ENCODE measurements at regions not wholly inside any gene's neighbourhood (a gene's known extent, or its start where the extent isn't known, plus 50 kb on each side); places are given as distances from the start of the nearest gene placed in this dataset.

GRCh38 chr7:79593866-79594301, 140.4 kb upstream of the MAGI2 start:
- no peaks in the 10 kb centered on the region for H3K36me3 Mint-ChIP-seq
- ATAC-seq (ENCODE audit: low read depth in 2 of 2) = no peak
- H3K27ac Mint-ChIP-seq = no peak overlapping the region

GRCh38 chr7:79590916-79591623, 137.6 kb upstream of the MAGI2 start:
- H3K36me3 Mint-ChIP-seq = no peaks in the 10 kb centered on the region

More at GRCh38 chr7:79593866-79594301, 140.4 kb upstream of the MAGI2 start:
- DNase-seq = no peak
- Mint-ChIP-seq H3K9me3 (peaks cover 0 to 5% (median 0%) of the 10 kb centered on the region in 7 donors), H3K4me3 (no peak overlapping the region), H3K4me1 (no peaks in the 10 kb centered on the region), H3K27me3 (no peaks in the 10 kb centered on the region)

GRCh38 chr7:79590391-79590790, 136.9 kb upstream of the MAGI2 start:
- ATAC-seq (ENCODE audit: low read depth in 2 of 2) (no peak), DNase-seq (no peak)
- H3K4me3 Mint-ChIP-seq = no peak overlapping the region
- no peak overlapping the region for H3K27ac Mint-ChIP-seq
- H3K9me3 Mint-ChIP-seq = peaks cover 0 to 9% (median 2%) of the 10 kb centered on the region in 7 donors
- H3K4me1 Mint-ChIP-seq = no peaks in the 10 kb centered on the region
- H3K27me3 Mint-ChIP-seq = no peaks in the 10 kb centered on the region
- H3K36me3 Mint-ChIP-seq = no peaks in the 10 kb centered on the region

More at GRCh38 chr7:79590916-79591623, 137.6 kb upstream of the MAGI2 start:
- Mint-ChIP-seq H3K4me1 (no peaks in the 10 kb centered on the region), H3K9me3 (peaks cover 0 to 5% (median 2%) of the 10 kb centered on the region in 7 donors), H3K27me3 (no peaks in the 10 kb centered on the region), H3K4me3 (no peak overlapping the region), H3K27ac (no peak overlapping the region)
- ATAC-seq (ENCODE audit: low read depth in 2 of 2) (no peak), DNase-seq (no peak)

- ATAC-seq (ENCODE audit: low read depth in 2 of 2) (no peak), DNase-seq (no peak)
- Mint-ChIP-seq H3K27ac (no peak overlapping the region), H3K9me3 (peaks cover 0 to 11% (median 1%) of the 10 kb centered on the region in 7 donors), H3K36me3 (no peaks in the 10 kb centered on the region), H3K27me3 (no peaks in the 10 kb centered on the region), H3K4me1 (no peaks in the 10 kb centered on the region), H3K4me3 (no peak overlapping the region)
Measured at GRCh38 chr7:79570903-79571302, 117.4 kb upstream of the MAGI2 start.

- no peak for DNase-seq
- peaks cover 0 to 7% (median 0%) of the 10 kb centered on the region in 7 donors for H3K9me3 Mint-ChIP-seq
- H3K36me3 Mint-ChIP-seq = no peaks in the 10 kb centered on the region
- no peaks in the 10 kb centered on the region for H3K27me3 Mint-ChIP-seq
- no peaks in the 10 kb centered on the region for H3K4me1 Mint-ChIP-seq
- H3K27ac Mint-ChIP-seq = no peak overlapping the region
- no peak for ATAC-seq (ENCODE audit: low read depth in 2 of 2)
- no peak overlapping the region for H3K4me3 Mint-ChIP-seq
Measured at GRCh38 chr7:79563821-79564522, 110.5 kb upstream of the MAGI2 start.

GRCh38 chr7:79555571-79555970, 102.1 kb upstream of the MAGI2 start:
- no peaks in the 10 kb centered on the region for H3K36me3 Mint-ChIP-seq
- no peak overlapping the region for H3K27ac Mint-ChIP-seq
- no peaks in the 10 kb centered on the region for H3K27me3 Mint-ChIP-seq
- no peaks in the 10 kb centered on the region for H3K4me1 Mint-ChIP-seq
- ATAC-seq (ENCODE audit: low read depth in 2 of 2) = no peak
- DNase-seq = no peak
- H3K9me3 Mint-ChIP-seq = peaks cover 0 to 10% (median 2%) of the 10 kb centered on the region in 7 donors
- no peak overlapping the region for H3K4me3 Mint-ChIP-seq

- H3K27ac Mint-ChIP-seq = no peak overlapping the region
- H3K4me3 Mint-ChIP-seq = no peak overlapping the region
- peaks cover 0 to 10% (median 2%) of the 10 kb centered on the region in 7 donors for H3K9me3 Mint-ChIP-seq
- DNase-seq (no peak), ATAC-seq (ENCODE audit: low read depth in 2 of 2) (no peak)
- no peaks in the 10 kb centered on the region for H3K36me3 Mint-ChIP-seq
- H3K27me3 Mint-ChIP-seq = no peaks in the 10 kb centered on the region
- no peaks in the 10 kb centered on the region for H3K4me1 Mint-ChIP-seq
Measured at GRCh38 chr7:79553811-79554555, 100.5 kb upstream of the MAGI2 start.

- Mint-ChIP-seq H3K27me3 (no peaks in the 10 kb centered on the region), H3K4me1 (no peaks in the 10 kb centered on the region), H3K36me3 (no peaks in the 10 kb centered on the region), H3K9me3 (peaks cover 0 to 8% (median 2%) of the 10 kb centered on the region in 7 donors), H3K4me3 (no peak overlapping the region), H3K27ac (no peak overlapping the region)
- DNase-seq (no peak), ATAC-seq (ENCODE audit: low read depth in 2 of 2) (no peak)
Measured at GRCh38 chr7:79552463-79552862, 99.0 kb upstream of the MAGI2 start.

- Mint-ChIP-seq H3K36me3 (no peaks in the 10 kb centered on the region), H3K4me3 (no peak overlapping the region), H3K27me3 (no peaks in the 10 kb centered on the region)
Measured at GRCh38 chr7:79548727-79549126, 95.3 kb upstream of the MAGI2 start.

GRCh38 chr7:79547132-79547531, 93.7 kb upstream of the MAGI2 start:
- Mint-ChIP-seq H3K36me3 (no peaks in the 10 kb centered on the region), H3K9me3 (peaks cover 0 to 3% (median 0%) of the 10 kb centered on the region in 7 donors), H3K27me3 (no peaks in the 10 kb centered on the region), H3K4me1 (no peaks in the 10 kb centered on the region), H3K4me3 (no peak overlapping the region), H3K27ac (no peak overlapping the region)
- no peak for DNase-seq
- ATAC-seq (ENCODE audit: low read depth in 2 of 2) = no peak

More at GRCh38 chr7:79548727-79549126, 95.3 kb upstream of the MAGI2 start:
- DNase-seq (no peak), ATAC-seq (ENCODE audit: low read depth in 2 of 2) (no peak)
- H3K4me1 Mint-ChIP-seq = no peaks in the 10 kb centered on the region
- H3K9me3 Mint-ChIP-seq = peaks cover 0 to 2% (median 0%) of the 10 kb centered on the region in 7 donors
- H3K27ac Mint-ChIP-seq = no peak overlapping the region

GRCh38 chr7:79540592-79540991, 87.1 kb upstream of the MAGI2 start:
- ATAC-seq (ENCODE audit: low read depth in 2 of 2) (no peak), DNase-seq (no peak)
- no peaks in the 10 kb centered on the region for H3K36me3 Mint-ChIP-seq
- H3K27me3 Mint-ChIP-seq = no peaks in the 10 kb centered on the region
- H3K4me3 Mint-ChIP-seq = no peak overlapping the region
- no peaks in the 10 kb centered on the region for H3K4me1 Mint-ChIP-seq
- H3K27ac Mint-ChIP-seq = no peak overlapping the region
- H3K9me3 Mint-ChIP-seq = peaks cover 0 to 7% (median 0%) of the 10 kb centered on the region in 7 donors

GRCh38 chr7:79534128-79534527, 80.7 kb upstream of the MAGI2 start:
- H3K4me3 Mint-ChIP-seq = no peak overlapping the region
- no peaks in the 10 kb centered on the region for H3K4me1 Mint-ChIP-seq
- DNase-seq (no peak), ATAC-seq (ENCODE audit: low read depth in 2 of 2) (no peak)
- no peak overlapping the region for H3K27ac Mint-ChIP-seq
- H3K27me3 Mint-ChIP-seq = no peaks in the 10 kb centered on the region
- H3K9me3 Mint-ChIP-seq = peaks cover 0 to 8% (median 3%) of the 10 kb centered on the region in 7 donors
- H3K36me3 Mint-ChIP-seq = no peaks in the 10 kb centered on the region

GRCh38 chr7:79531905-79532664, 78.6 kb upstream of the MAGI2 start:
- peaks cover 0 to 9% (median 3%) of the 10 kb centered on the region in 7 donors for H3K9me3 Mint-ChIP-seq
- H3K4me1 Mint-ChIP-seq = no peaks in the 10 kb centered on the region
- no peak overlapping the region for H3K27ac Mint-ChIP-seq
- no peaks in the 10 kb centered on the region for H3K36me3 Mint-ChIP-seq
- DNase-seq (no peak), ATAC-seq (ENCODE audit: low read depth in 2 of 2) (no peak)
- H3K4me3 Mint-ChIP-seq = no peak overlapping the region
- no peaks in the 10 kb centered on the region for H3K27me3 Mint-ChIP-seq

Data from naive B cell (primary cell).